B cell (primary cell): ENCODE measurements at regions not wholly inside any gene's neighbourhood (a gene's known extent, or its start where the extent isn't known, plus 50 kb on each side); places are given as distances from the start of the nearest gene placed in this dataset.

Experiments used
- ATAC-seq: fragments of 200-7000 bp; cut with Tn5 transposase; one replicate; pipeline ENCODE4 v1.10.0; 2021; ENCODE audit warnings: low read depth, mild to moderate bottlenecking, moderate number of reproducible peaks, moderate library complexity
- CTCF ChIA-PET: fragments of 350-600 bp; sonication (Branson Sonifier 250); formaldehyde crosslinking; loops from one replicate; lab custom pipeline; 2021; ENCODE audit warnings: antibody characterized with exemption, inconsistent platforms; lab: Charles Lee
- POLR2A ChIA-PET: fragments of 350-600 bp; sonication (Branson Sonifier 250); formaldehyde crosslinking; loops from one replicate; lab custom pipeline; 2021; ENCODE audit warnings: antibody characterized with exemption; lab: Charles Lee
- DNase-seq: peaks from one replicate; pipeline ENCODE4 v3.0.0; 2013
- H2AFZ ChIP-seq: 2 replicates; pipeline ENCODE4 v1.6.1; 2012; ENCODE audit warnings: mild to moderate bottlenecking, low read depth, low read length; ENCODE audit not compliant: insufficient read depth, poor library complexity, severe bottlenecking
- H3K27ac ChIP-seq, 2 donors: 1 replicate in 1 of 2; 2 replicates in 1 of 2; pipeline ENCODE4 v1.5.1; 2012 to 2013; ENCODE audit warnings: low read length in 2 of 2, mild to moderate bottlenecking in 2 of 2, moderate library complexity in 1 of 2
- H3K27me3 ChIP-seq, 4 experiments: fragments of 200-600 bp in 1 of 4; sonication (generic) in 1 of 4; replicated peaks in 1 of 4; 1 replicate in 2 of 4; 2 replicates in 2 of 4; pipeline versions ENCODE4 v1.6.1 to v1.7.0; 2013 to 2016; ENCODE audit warnings: low read length in 3 of 4, mild to moderate bottlenecking in 2 of 4, mixed read lengths in 1 of 4, moderate library complexity in 1 of 4; ENCODE audit not compliant: insufficient read depth in 4 of 4, control insufficient read depth in 3 of 4; ENCODE audit errors: control extremely low read depth in 1 of 4
- H3K36me3 ChIP-seq, 2 experiments: replicated peaks in 1 of 2; 1 replicate in 1 of 2; 2 replicates in 1 of 2; pipeline versions ENCODE4 v1.6.1 to v1.7.1; 2013; ENCODE audit warnings: low read length in 1 of 2; ENCODE audit not compliant: insufficient read depth in 2 of 2, control insufficient read depth in 1 of 2; ENCODE audit errors: control extremely low read depth in 1 of 2, extremely low read depth in 1 of 2
- H3K4me1 ChIP-seq, 2 donors: fragments of 200-600 bp in 1 of 2; sonication (generic) in 1 of 2; 1 replicate in 1 of 2; 2 replicates in 1 of 2; pipeline versions ENCODE4 v1.5.1 to v1.6.1; 2013 to 2017; ENCODE audit warnings: low read length in 2 of 2; ENCODE audit not compliant: control insufficient read depth in 2 of 2, insufficient read depth in 2 of 2
- H3K4me2 ChIP-seq: replicated peaks from 2 replicates; pipeline ENCODE3; 2012; ENCODE audit warnings: mild to moderate bottlenecking, low read depth, low read length; ENCODE audit not compliant: poor library complexity, severe bottlenecking
- H3K4me3 ChIP-seq, 5 experiments: fragments of 200-600 bp in 1 of 5; sonication (generic) in 1 of 5; 1 replicate in 3 of 5; 2 replicates in 2 of 5; pipeline versions ENCODE4 v1.5.1 to v1.7.0; 2011 to 2016; ENCODE audit warnings: low read length in 4 of 5, mild to moderate bottlenecking in 4 of 5, low read depth in 2 of 5, control low read depth in 1 of 5, moderate library complexity in 1 of 5; ENCODE audit not compliant: insufficient read depth in 1 of 5; ENCODE audit errors: control extremely low read depth in 1 of 5, extremely low read depth in 1 of 5
- H3K79me2 ChIP-seq: fragments of 200-600 bp; sonication (generic); one replicate; pipeline ENCODE4 v1.6.0; 2016; ENCODE audit warnings: low read length; ENCODE audit not compliant: control insufficient read depth, insufficient read depth
- H3K9ac ChIP-seq: fragments of 200-600 bp; sonication (generic); 2 replicates; pipeline ENCODE4 v1.6.1; 2017; ENCODE audit warnings: mild to moderate bottlenecking, low read length, moderate library complexity
- H3K9me3 ChIP-seq, 3 donors: one replicate each; pipeline versions ENCODE4 v1.6.1 to v1.7.1; 2013; ENCODE audit warnings: low read length in 2 of 3; ENCODE audit not compliant: control insufficient read depth in 2 of 3, insufficient read depth in 1 of 3; ENCODE audit errors: control extremely low read depth in 1 of 3
- H4K20me1 ChIP-seq: 2 replicates; pipeline ENCODE4 v1.6.0; 2012; ENCODE audit warnings: mild to moderate bottlenecking, low read length; ENCODE audit not compliant: insufficient read depth, control insufficient read depth, poor library complexity, severe bottlenecking
- H3K27ac Mint-ChIP-seq: one replicate; pipeline ENCODE4 v1.8.0; 2021; ENCODE audit warnings: mixed read lengths
- H3K27me3 Mint-ChIP-seq: one replicate; pipeline ENCODE4 v1.8.0; 2021; ENCODE audit warnings: mixed read lengths
- H3K4me1 Mint-ChIP-seq: one replicate; pipeline ENCODE4 v1.8.0; 2021; ENCODE audit warnings: mixed read lengths
- H3K4me3 Mint-ChIP-seq: one replicate; pipeline ENCODE4 v1.8.0; 2021; ENCODE audit warnings: mixed read lengths
- H3K9me3 Mint-ChIP-seq: one replicate; pipeline ENCODE4 v1.8.0; 2022; ENCODE audit warnings: mixed read lengths; ENCODE audit not compliant: insufficient read depth
- CTCF ChIP-seq: fragments of 200-600 bp; IDR thresholded peaks from one replicate; pipeline ENCODE4 v1.8.0; 2022; ENCODE audit warnings: antibody characterized with exemption, mild to moderate bottlenecking
- EZH2 ChIP-seq: IDR thresholded peaks from 2 replicates; pipeline ENCODE4 v1.6.1; 2012; ENCODE audit warnings: borderline replicate concordance, low read depth, mild to moderate bottlenecking, moderate library complexity, low read length; ENCODE audit not compliant: insufficient read depth, poor library complexity, severe bottlenecking
- WGBS: methylation state at CpG from one replicate; pipeline ENCODE4 v1.1.5; 2013; ENCODE audit warnings: missing lambda C conversion rate; ENCODE audit not compliant: insufficient coverage; 5-methylcytosine and 5-hydroxymethylcytosine counted together
- intact Hi-C: fragments of 100-400 bp; cut with micrococcal nuclease; formaldehyde crosslinking; loops from one replicate; pipeline ENCODE4 v1.10.0; 2022

GRCh38 chr5:89041249-89041779 lies 158.3 kb upstream of the MEF2C start:
- ATAC-seq: no peak
- POLR2A ChIA-PET: interaction anchor here (0.6 kb wide), 1 partner anchor 231 kb away, joined by 3 read pairs; no protein-coding TSS in a partner anchor
- no peaks in the 10 kb centered on the region for H3K9me3 Mint-ChIP-seq

More at GRCh38 chr5:89041249-89041779, 158.3 kb upstream of the MEF2C start:
- Histone ChIP-seq H4K20me1 (no peaks in the 10 kb centered on the region), H3K9ac (no peak overlapping the region), H3K4me3 (no peak overlapping the region), H3K4me1 (peaks cover 12 to 16% of the 10 kb centered on the region in 2 donors), H2AFZ (no peak overlapping the region), H3K27me3 (no peaks in the 10 kb centered on the region), H3K79me2 (no peaks in the 10 kb centered on the region), H3K36me3 (no peaks in the 10 kb centered on the region), H3K27ac (no peak overlapping the region), H3K9me3 (no peaks in the 10 kb centered on the region), H3K4me2 (peak overlapping the region; percentile 17)
- TF ChIP-seq EZH2: no peak
- TF ChIP-seq CTCF: no peak
- no peaks in the 10 kb centered on the region for H3K27me3 Mint-ChIP-seq
- CTCF ChIA-PET: no interaction called here
- no peak overlapping the region for H3K4me3 Mint-ChIP-seq
- H3K27ac Mint-ChIP-seq: no peak overlapping the region
- WGBS: 60% methylated on average over 1 of the region's 3 CpGs
- peaks cover 25% of the 10 kb centered on the region for H3K4me1 Mint-ChIP-seq
- intact Hi-C loops: no loop called here
- DNase-seq: no peak
